Brain microvascular endothelial cell (primary cell): ENCODE measurements at regions not wholly inside any gene's neighbourhood (a gene's known extent, or its start where the extent isn't known, plus 50 kb on each side); places are given as distances from the start of the nearest gene placed in this dataset.

Source experiments
- DNase-seq: peaks from one replicate; pipeline ENCODE4 v3.0.0-alpha.2; 2020
- H3K27ac ChIP-seq: fragments of 250-450 bp; sonication (Bioruptor Pico); 2 replicates; pipeline ENCODE4 v1.5.1; 2020; ENCODE audit warnings: mild to moderate bottlenecking, moderate library complexity
- H3K27me3 ChIP-seq: fragments of 250-450 bp; sonication (Bioruptor Pico); replicated peaks from 2 replicates; pipeline ENCODE4 v1.5.1; 2020; ENCODE audit warnings: mild to moderate bottlenecking
- H3K36me3 ChIP-seq: fragments of 250-450 bp; sonication (Bioruptor Pico); replicated peaks from 2 replicates; pipeline ENCODE4 v1.5.1; 2020; ENCODE audit warnings: mild to moderate bottlenecking
- H3K4me3 ChIP-seq: 2 replicates; pipeline ENCODE4 v1.5.1; 2011; ENCODE audit warnings: low read depth, mild to moderate bottlenecking, control low read depth, low read length, moderate library complexity
- CTCF ChIP-seq: IDR thresholded peaks from 2 replicates; pipeline ENCODE4 v1.5.1; 2011; ENCODE audit warnings: low read depth, mild to moderate bottlenecking, moderate library complexity, low read length, control low read depth, inconsistent platforms; ENCODE audit errors: missing control alignments
- in situ Hi-C: cut with HindIII; loops from 2 replicates; pipeline ENCODE4 v1.10.0; 2017; ENCODE audit warnings: low sequenced_read_pairs, low pct_ligation_motif_present

GRCh38 chr20:2203436-2203835 lies 92.4 kb upstream of the TGM3 start:
- no peak overlapping the region for H3K4me3 ChIP-seq
- DNase-seq = no peak
- in situ Hi-C loops = no loop called here
- peaks cover 11% of the 10 kb centered on the region for H3K27me3 ChIP-seq
- no peaks in the 10 kb centered on the region for H3K36me3 ChIP-seq
- no peak overlapping the region for H3K27ac ChIP-seq
- TF ChIP-seq CTCF = no peak

GRCh38 chr20:2204021-2204420 lies 91.8 kb upstream of the TGM3 start:
- in situ Hi-C loops = no loop called here
- Histone ChIP-seq H3K36me3 (no peaks in the 10 kb centered on the region), H3K27me3 (peaks cover 14% of the 10 kb centered on the region), H3K4me3 (no peak overlapping the region), H3K27ac (no peak overlapping the region)
- TF ChIP-seq CTCF = no peak
- no peak for DNase-seq

GRCh38 chr20:2206957-2207769 lies 88.6 kb upstream of the TGM3 start:
- in situ Hi-C loops = no loop called here
- Histone ChIP-seq H3K4me3 (peak overlapping the region; percentile 47), H3K36me3 (no peaks in the 10 kb centered on the region), H3K27me3 (peaks cover 14% of the 10 kb centered on the region), H3K27ac (no peak overlapping the region)
- peak; percentile 25 for DNase-seq
- peak; percentile 66 for TF ChIP-seq CTCF

GRCh38 chr20:2207770-2208097 lies 88.1 kb upstream of the TGM3 start:
- peak overlapping the region; percentile 24 for H3K4me3 ChIP-seq
- in situ Hi-C loops = no loop called here

GRCh38 chr20:2208897-2209296 lies 86.9 kb upstream of the TGM3 start:
- no peak overlapping the region for H3K4me3 ChIP-seq
- no peak for TF ChIP-seq CTCF
- no peaks in the 10 kb centered on the region for H3K36me3 ChIP-seq
- in situ Hi-C loops = no loop called here
- H3K27ac ChIP-seq = no peak overlapping the region
- no peak for DNase-seq
- peaks cover 14% of the 10 kb centered on the region for H3K27me3 ChIP-seq

More at GRCh38 chr20:2207770-2208097, 88.1 kb upstream of the TGM3 start:
- Histone ChIP-seq H3K36me3 (no peaks in the 10 kb centered on the region), H3K27ac (no peak overlapping the region), H3K27me3 (peaks cover 14% of the 10 kb centered on the region)
- DNase-seq = no peak
- TF ChIP-seq CTCF = no peak
